ENCODE measurements at regions not wholly inside any gene's neighbourhood (a gene's known extent, or its start where the extent isn't known, plus 50 kb on each side); places are given as distances from the start of the nearest gene placed in this dataset.

GRCh38 chr5:6013506-6013905 is 364.8 kb downstream of the MED10 start:
- ChIA-PET CTCF (no interaction called here), POLR2A (ENCODE audit: unreplicated experiment) (no interaction called here)
- Histone ChIP-seq H4K20me1 (ENCODE audit: low read length) (no peaks in the 10 kb centered on the region), H3K4me2 (ENCODE audit: low read length) (no peak overlapping the region), H3K9me3 (ENCODE audit: low read length) (peaks cover 5% of the 10 kb centered on the region; the same call in 1 of the 2 replicates), H3K9ac (ENCODE audit: low read length) (no peak overlapping the region), H3K27ac (ENCODE audit: low read length) (no peak overlapping the region), H3K4me3 (ENCODE audit: low read length) (no peak overlapping the region), H3K27me3 (ENCODE audit: low read length) (no peaks in the 10 kb centered on the region), H3K79me2 (ENCODE audit: low read length) (no peaks in the 10 kb centered on the region), H3K4me1 (ENCODE audit: insufficient read depth, low read length) (no peaks in the 10 kb centered on the region), H3K36me3 (ENCODE audit: low read depth, low read length) (no peaks in the 10 kb centered on the region), H3F3A (ENCODE audit: low read length, unreplicated experiment) (no peaks in the 10 kb centered on the region), H2AFZ (ENCODE audit: low read length) (peak overlapping the region; percentile 58), H3K9me2 (replicated peaks; ENCODE audit: low read length) (no peaks in the 10 kb centered on the region; the same call in 1 of the 2 replicates)
- BruUV-seq (replicated peaks) = no TSS peak
- no peak for TF ChIP-seq EZH2phosphoT487 (IDR thresholded peaks at IDR 0.05; ENCODE audit: borderline replicate concordance, low read length)
- no peak for TF ChIP-seq EZH2 (IDR thresholded peaks at IDR 0.05; ENCODE audit: low read length, unreplicated experiment)
- ATAC-seq (no peak), DNase-seq (no peak)
- intact Hi-C loops (cut with micrococcal nuclease) = no loop called here

- ChIA-PET POLR2A (ENCODE audit: unreplicated experiment) (no interaction called here), CTCF (no interaction called here)
- ATAC-seq (no peak), DNase-seq (no peak)
- BruUV-seq (replicated peaks) = no TSS peak
- no peak for TF ChIP-seq EZH2 (IDR thresholded peaks at IDR 0.05; ENCODE audit: low read length, unreplicated experiment)
- no peak for TF ChIP-seq CTCF (conservative IDR thresholded peaks at IDR 0.05; ENCODE audit: low read depth, low read length)
- no peak for TF ChIP-seq EZH2phosphoT487 (IDR thresholded peaks at IDR 0.05; ENCODE audit: borderline replicate concordance, low read length)
- no peaks in the 10 kb centered on the region for H3F3A ChIP-seq (ENCODE audit: low read length, unreplicated experiment)
- intact Hi-C loops (cut with micrococcal nuclease) = no loop called here
- H3K79me2 ChIP-seq (ENCODE audit: low read length) = no peaks in the 10 kb centered on the region
- no peak overlapping the region for H3K27ac ChIP-seq (ENCODE audit: low read length)
- no peaks in the 10 kb centered on the region for H3K27me3 ChIP-seq (ENCODE audit: low read length)
- no peaks in the 10 kb centered on the region; the same call in 1 of the 2 replicates for H3K9me2 ChIP-seq (replicated peaks; ENCODE audit: low read length)
- H3K9ac ChIP-seq (ENCODE audit: low read length) = no peak overlapping the region
- H3K4me3 ChIP-seq (ENCODE audit: low read length) = no peak overlapping the region
- H3K9me3 ChIP-seq (ENCODE audit: low read length) = peaks cover 5% of the 10 kb centered on the region; the same call in 1 of the 2 replicates
- no peaks in the 10 kb centered on the region for H3K36me3 ChIP-seq (ENCODE audit: low read depth, low read length)
- H3K4me1 ChIP-seq (ENCODE audit: insufficient read depth, low read length) = no peaks in the 10 kb centered on the region
- H4K20me1 ChIP-seq (ENCODE audit: low read length) = no peaks in the 10 kb centered on the region
- no peak overlapping the region for H2AFZ ChIP-seq (ENCODE audit: low read length)
- H3K4me2 ChIP-seq (ENCODE audit: low read length) = no peak overlapping the region
These were observed 367.1 kb downstream of the MED10 start for GRCh38 chr5:6011199-6011598.

GRCh38 chr5:6006838-6007314 is 371.5 kb downstream of the MED10 start:
- H3K4me3 ChIP-seq (ENCODE audit: low read length) = no peak overlapping the region
- no peak overlapping the region for H2AFZ ChIP-seq (ENCODE audit: low read length)
- ChIA-PET POLR2A (ENCODE audit: unreplicated experiment) (no interaction called here), CTCF (no interaction called here)
- H3K4me1 ChIP-seq (ENCODE audit: insufficient read depth, low read length) = peaks cover 34% of the 10 kb centered on the region
- intact Hi-C loops (cut with micrococcal nuclease) = no loop called here
- no peaks in the 10 kb centered on the region for H4K20me1 ChIP-seq (ENCODE audit: low read length)
- H3K27me3 ChIP-seq (ENCODE audit: low read length) = no peaks in the 10 kb centered on the region
- H3K79me2 ChIP-seq (ENCODE audit: low read length) = no peaks in the 10 kb centered on the region
- no peak for ATAC-seq
- no peaks in the 10 kb centered on the region for H3F3A ChIP-seq (ENCODE audit: low read length, unreplicated experiment)
- BruUV-seq (replicated peaks) = no TSS peak
- TF ChIP-seq EZH2 (IDR thresholded peaks at IDR 0.05; ENCODE audit: low read length, unreplicated experiment) (no peak), EZH2phosphoT487 (IDR thresholded peaks at IDR 0.05; ENCODE audit: borderline replicate concordance, low read length) (no peak), CTCF (conservative IDR thresholded peaks at IDR 0.05; ENCODE audit: low read depth, low read length) (no peak)
- DNase-seq = no peak
- H3K9ac ChIP-seq (ENCODE audit: low read length) = no peak overlapping the region
- H3K27ac ChIP-seq (ENCODE audit: low read length) = no peak overlapping the region
- no peaks in the 10 kb centered on the region; the same call in 1 of the 2 replicates for H3K9me2 ChIP-seq (replicated peaks; ENCODE audit: low read length)
- H3K9me3 ChIP-seq (ENCODE audit: low read length) = 0 out of 2 replicates have a peak, but pooled peaks cover under 1% of the 10 kb centered on the region
- H3K4me2 ChIP-seq (ENCODE audit: low read length) = no peak overlapping the region
- no peaks in the 10 kb centered on the region for H3K36me3 ChIP-seq (ENCODE audit: low read depth, low read length)

Measured in PC-3 (cell line).